IMR-90 (cell line): ENCODE measurements at regions not wholly inside any gene's neighbourhood (a gene's known extent, or its start where the extent isn't known, plus 50 kb on each side); places are given as distances from the start of the nearest gene placed in this dataset.

Source experiments
- ATAC-seq: fragments of 200-7000 bp; cut with Tn5 transposase; 2 replicates; pipeline ENCODE4 v1.9.1; 2020; ENCODE audit warnings: low read depth, mild to moderate bottlenecking, moderate library complexity
- BruUV-seq: library from RNA; stranded (reverse); fragments of 400-500 nt; replicated peaks from 2 replicates; lab custom pipeline; 2021; lab: Mats Ljungman, UMichigan
- CTCF ChIA-PET: fragments of 300-600 bp; formaldehyde crosslinking; extraction: SDS; loops from one replicate; lab custom pipeline; 2021; ENCODE audit warnings: antibody characterized with exemption; lab: Yijun Ruan, JAX
- POLR2A ChIA-PET: fragments of 300-600 bp; sonication (Branson Sonifier 250); formaldehyde crosslinking; loops from one replicate; lab custom pipeline; 2022; ENCODE audit warnings: antibody characterized with exemption; ENCODE audit not compliant: unreplicated experiment; lab: Charles Lee
- DNase-seq: peaks from one replicate; pipeline ENCODE4 v3.0.0; 2013
- H2AFZ ChIP-seq: replicated peaks from 2 replicates; pipeline ENCODE3; 2013; ENCODE audit warnings: low read length, mild to moderate bottlenecking; ENCODE audit not compliant: poor library complexity
- H2AK5ac ChIP-seq: 2 replicates; pipeline ENCODE4 v1.6.1; 2013; ENCODE audit warnings: low read depth, low read length, inconsistent platforms
- H2AK9ac ChIP-seq: replicated peaks from 2 replicates; pipeline ENCODE3; 2013; ENCODE audit warnings: mild to moderate bottlenecking, low read depth, low read length, moderate library complexity; ENCODE audit not compliant: poor library complexity
- H2BK120ac ChIP-seq: 2 replicates; pipeline ENCODE4 v1.6.1; 2013; ENCODE audit warnings: low read depth, low read length, inconsistent platforms
- H2BK15ac ChIP-seq: 3 replicates; pipeline ENCODE4 v1.6.1; 2013; ENCODE audit warnings: low read depth, low read length, inconsistent platforms
- H2BK20ac ChIP-seq: 2 replicates; pipeline ENCODE4 v1.6.1; 2013; ENCODE audit warnings: low read depth, mild to moderate bottlenecking, inconsistent platforms, low read length, moderate library complexity
- H2BK5ac ChIP-seq: 2 replicates; pipeline ENCODE4 v1.6.1; 2013; ENCODE audit warnings: mild to moderate bottlenecking, low read depth, low read length, inconsistent platforms; ENCODE audit not compliant: poor library complexity, severe bottlenecking
- H3K14ac ChIP-seq: replicated peaks from 2 replicates; pipeline ENCODE4 v1.6.1; 2013; ENCODE audit warnings: low read depth, low read length, inconsistent platforms
- H3K18ac ChIP-seq: 2 replicates; pipeline ENCODE4 v1.6.1; 2013; ENCODE audit warnings: low read depth, low read length, control low read depth
- H3K23ac ChIP-seq: 2 replicates; pipeline ENCODE4 v1.6.1; 2013; ENCODE audit warnings: low read depth, low read length, inconsistent platforms
- H3K27ac ChIP-seq: 2 replicates; pipeline ENCODE4 v1.5.1; 2013; ENCODE audit warnings: mild to moderate bottlenecking, control low read depth, low read length; ENCODE audit not compliant: insufficient read depth
- H3K27me3 ChIP-seq: 2 replicates; pipeline ENCODE4 v1.6.1; 2013; ENCODE audit warnings: low read length; ENCODE audit not compliant: control insufficient read depth, insufficient read depth
- H3K36me3 ChIP-seq: 2 replicates; pipeline ENCODE4 v1.6.1; 2013; ENCODE audit warnings: low read length, mixed read lengths; ENCODE audit not compliant: control insufficient read depth, insufficient read depth
- H3K4ac ChIP-seq: 2 replicates; pipeline ENCODE4 v1.6.1; 2013; ENCODE audit warnings: low read depth, low read length, inconsistent platforms
- H3K4me1 ChIP-seq: 2 replicates; pipeline ENCODE4 v1.6.1; 2013; ENCODE audit warnings: low read length, mixed read lengths; ENCODE audit not compliant: control insufficient read depth, insufficient read depth
- H3K4me2 ChIP-seq: 2 replicates; pipeline ENCODE4 v1.6.1; 2013; ENCODE audit warnings: low read depth, mild to moderate bottlenecking, control low read depth, low read length, moderate library complexity
- H3K4me3 ChIP-seq: 2 replicates; pipeline ENCODE4 v1.5.1; 2013; ENCODE audit warnings: low read depth, mild to moderate bottlenecking, control low read depth, low read length, moderate library complexity; ENCODE audit not compliant: insufficient read depth
- H3K56ac ChIP-seq: 2 replicates; pipeline ENCODE4 v1.6.1; 2013; ENCODE audit warnings: low read length, inconsistent platforms; ENCODE audit not compliant: insufficient read depth; ENCODE audit errors: extremely low read depth
- H3K79me1 ChIP-seq, 2 experiments: 2 replicates each; pipeline ENCODE4 v1.6.1; 2013; ENCODE audit warnings: low read length in 2 of 2, inconsistent platforms in 1 of 2, low read depth in 1 of 2
- H3K9ac ChIP-seq: 2 replicates; pipeline ENCODE4 v1.6.1; 2013; ENCODE audit warnings: low read depth, low read length, control low read depth
- H3K9me1 ChIP-seq: 2 replicates; pipeline ENCODE4 v1.6.1; 2013; ENCODE audit warnings: low read length, inconsistent platforms; ENCODE audit not compliant: insufficient read depth
- H3K9me3 ChIP-seq: 2 replicates; pipeline ENCODE4 v1.6.1; 2013; ENCODE audit warnings: low read length; ENCODE audit not compliant: control insufficient read depth, insufficient read depth
- H4K20me1 ChIP-seq: 2 replicates; pipeline ENCODE4 v1.6.1; 2013; ENCODE audit warnings: low read length, inconsistent platforms; ENCODE audit not compliant: insufficient read depth
- H4K5ac ChIP-seq: 2 replicates; pipeline ENCODE4 v1.6.1; 2013; ENCODE audit warnings: mild to moderate bottlenecking, low read depth, low read length, control low read depth
- H4K8ac ChIP-seq, 2 experiments: 2 replicates each; pipeline ENCODE4 v1.6.1; 2013; ENCODE audit warnings: low read depth in 2 of 2, low read length in 2 of 2, control low read depth in 1 of 2, inconsistent platforms in 1 of 2
- H4K91ac ChIP-seq: 2 replicates; pipeline ENCODE4 v1.6.1; 2013; ENCODE audit warnings: low read depth, low read length, inconsistent platforms; ENCODE audit not compliant: insufficient read depth
- CTCF ChIP-seq: conservative IDR thresholded peaks from 2 replicates; pipeline ENCODE4 v1.5.1; 2012; ENCODE audit warnings: mild to moderate bottlenecking, low read depth, low read length, improper control_type of control experiment
- MAFK ChIP-seq: IDR thresholded peaks from 2 replicates; pipeline ENCODE4 v1.6.1; 2012; ENCODE audit warnings: low read depth, low read length, improper control_type of control experiment
- RAD21 ChIP-seq: IDR thresholded peaks from 2 replicates; pipeline ENCODE4 v1.6.1; 2012; ENCODE audit warnings: low read length, improper control_type of control experiment
- RFX5 ChIP-seq: IDR thresholded peaks from 2 replicates; pipeline ENCODE4 v1.8.0; 2012; ENCODE audit warnings: low read depth, mild to moderate bottlenecking, low read length, moderate library complexity
- SMC3 ChIP-seq: fragments of 150-350 bp; IDR thresholded peaks from 2 replicates; pipeline ENCODE4 v1.6.1; 2016; ENCODE audit warnings: low read depth, mild to moderate bottlenecking, antibody characterized with exemption, low read length, moderate library complexity
- WGBS, 2 experiments: methylation state at CpG; one replicate each; pipeline versions ENCODE4 v1.1.5 to v1.1.7; 2013; ENCODE audit warnings: missing lambda C conversion rate in 2 of 2; ENCODE audit not compliant: insufficient read length in 1 of 2; ENCODE audit errors: extremely low coverage in 2 of 2; 5-methylcytosine and 5-hydroxymethylcytosine counted together
- dilution Hi-C: fragments of 300-500 bp; cut with HindIII; formaldehyde crosslinking; loops from one replicate; pipeline ENCODE4 v1.14.3; 2018; ENCODE audit warnings: low sequenced_read_pairs; ENCODE audit not compliant: unreplicated experiment
- in situ Hi-C: fragments of 300-500 bp; cut with MboI; formaldehyde crosslinking; loops from 3 replicates; pipeline ENCODE4 v1.14.3; 2019; ENCODE audit warnings: low sequenced_read_pairs, inconsistent platforms, mixed read lengths
- intact Hi-C: fragments of 100-400 bp; cut with micrococcal nuclease; formaldehyde crosslinking; loops from 2 replicates; pipeline ENCODE4 v1.10.0; 2022

GRCh38 chr17:72378414-72379390, 257.9 kb downstream of the SOX9 start:
- no peak for DNase-seq
- POLR2A ChIA-PET, result no interaction called here

More at GRCh38 chr17:72378414-72379390, 257.9 kb downstream of the SOX9 start:
- no peaks in the 10 kb centered on the region for H3K27me3 ChIP-seq
- H2BK5ac ChIP-seq, result no peak overlapping the region
- H3K4me1 ChIP-seq, result peaks cover 14% of the 10 kb centered on the region
- no peak overlapping the region for H2BK15ac ChIP-seq
- no peak overlapping the region for H2BK20ac ChIP-seq
- no peak overlapping the region for H4K91ac ChIP-seq
- H3K4me2 ChIP-seq, result no peak overlapping the region
- no peak overlapping the region for H2AK5ac ChIP-seq
- no peak overlapping the region for H3K18ac ChIP-seq
- no peak overlapping the region for H3K27ac ChIP-seq
- ATAC-seq, result no peak
- H3K9me3 ChIP-seq, result no peaks in the 10 kb centered on the region
- no peak overlapping the region for H3K4ac ChIP-seq
- intact Hi-C loops, result no loop called here
- no peaks in the 10 kb centered on the region for H3K36me3 ChIP-seq
- no peak overlapping the region for H3K23ac ChIP-seq
- H3K79me1 ChIP-seq, result no peaks in the 10 kb centered on the region
- in situ Hi-C loops, result loop anchor here (25.0 kb wide), 1 partner anchor 834 kb away; no protein-coding TSS in a partner anchor
- CTCF ChIA-PET, result no interaction called here
- no TSS peak for BruUV-seq
- TF ChIP-seq CTCF, result no peak
- no peak for TF ChIP-seq RAD21
- TF ChIP-seq RFX5, result no peak
- no peak for TF ChIP-seq SMC3
- no peak for TF ChIP-seq MAFK
- peaks cover 3% of the 10 kb centered on the region for H3K9me1 ChIP-seq
- no peak overlapping the region for H4K8ac ChIP-seq
- no peak overlapping the region for H3K14ac ChIP-seq
- H3K56ac ChIP-seq, result no peak overlapping the region
- H3K9ac ChIP-seq, result no peak overlapping the region
- H2AK9ac ChIP-seq, result no peak overlapping the region
- WGBS, 2 experiments, result 93% methylated on average over 7 of the region's 23 CpGs; no CpG with 5 or more reads in 1 of the 2 experiments
- no peak overlapping the region for H3K4me3 ChIP-seq
- no peak overlapping the region for H2AFZ ChIP-seq
- no peaks in the 10 kb centered on the region for H4K20me1 ChIP-seq
- no peak overlapping the region for H2BK120ac ChIP-seq
- dilution Hi-C loops, result no loop called here
- H4K5ac ChIP-seq, result no peak overlapping the region
